Neutrophil (primary cell): ENCODE measurements at regions not wholly inside any gene's neighbourhood (a gene's known extent, or its start where the extent isn't known, plus 50 kb on each side); places are given as distances from the start of the nearest gene placed in this dataset.
"Not testable (repeated sequence)": the region's sequence is repeated elsewhere in the genome, so short reads cannot be mapped to it uniquely, and the experiment has no call there.

Experiments used
- H3K27ac ChIP-seq: fragments of 200-600 bp; sonication (generic); 2 replicates; pipeline ENCODE4 v1.5.1; 2016; ENCODE audit warnings: mild to moderate bottlenecking, moderate library complexity
- H3K27me3 ChIP-seq: fragments of 200-600 bp; sonication (generic); 2 replicates; pipeline ENCODE4 v1.6.0; 2016; ENCODE audit warnings: mild to moderate bottlenecking
- H3K36me3 ChIP-seq: fragments of 200-600 bp; sonication (generic); 2 replicates; pipeline ENCODE4 v1.5.1; 2017
- H3K4me1 ChIP-seq, 2 experiments: fragments of 200-600 bp in 1 of 2; sonication (generic) in 1 of 2; 1 replicate in 1 of 2; 2 replicates in 1 of 2; pipeline versions ENCODE4 v1.5.1 to v1.6.1; 2013 to 2016; ENCODE audit warnings: low read depth in 1 of 2, low read length in 1 of 2, mild to moderate bottlenecking in 1 of 2, moderate library complexity in 1 of 2; ENCODE audit not compliant: control insufficient read depth in 1 of 2, insufficient read depth in 1 of 2
- H3K4me3 ChIP-seq, 2 experiments: fragments of 200-600 bp in 1 of 2; sonication (generic) in 1 of 2; 1 replicate in 1 of 2; 2 replicates in 1 of 2; pipeline ENCODE4 v1.5.1; 2013 to 2016; ENCODE audit warnings: low read depth in 1 of 2, low read length in 1 of 2, mild to moderate bottlenecking in 1 of 2, moderate library complexity in 1 of 2
- H3K9me3 ChIP-seq: fragments of 200-600 bp; sonication (generic); 2 replicates; pipeline ENCODE4 v1.5.1; 2016
- TF ChIP-seq, protein P1 (sequence below): fragments of 200-600 bp; sonication (generic); IDR thresholded peaks from 2 replicates; pipeline ENCODE4 v1.5.1; 2016; ENCODE audit warnings: antibody characterized with exemption

DNA sequence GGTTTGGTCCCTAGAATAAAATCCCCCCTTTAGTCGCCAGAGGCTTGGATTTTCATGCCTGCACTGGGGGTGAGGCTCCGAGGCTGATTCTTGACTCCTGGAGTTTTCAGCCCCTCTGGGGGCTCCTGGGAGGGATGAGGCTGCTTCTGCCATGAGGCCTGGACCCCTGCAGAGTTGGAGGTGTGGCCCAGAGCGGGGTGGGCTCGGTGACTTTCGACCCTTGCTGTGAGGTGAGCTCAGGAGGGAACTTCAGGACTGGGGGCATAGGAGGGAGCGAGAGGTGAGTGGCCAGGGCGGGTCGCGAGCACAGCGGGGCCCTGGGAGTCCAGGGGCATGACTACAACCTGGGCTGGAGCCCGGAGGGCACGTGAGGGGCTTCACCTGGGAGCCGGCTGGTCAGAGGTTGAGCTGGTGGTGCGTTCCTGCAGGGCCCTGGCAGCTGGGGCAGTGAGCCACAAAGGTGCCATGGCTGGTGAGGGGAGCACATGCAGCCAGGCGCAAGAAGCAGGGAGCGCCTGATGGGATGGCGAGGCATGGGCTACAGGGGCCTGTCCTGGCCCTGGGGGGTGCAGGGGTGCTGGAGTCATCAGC is 168.2 kb downstream of the KIF26A start:
- Histone ChIP-seq H3K4me1 (no peaks in the 10 kb centered on the region), H3K4me3 (no peak overlapping the region), H3K27ac (no peak overlapping the region), H3K36me3 (no peaks in the 10 kb centered on the region), H3K9me3 (no peaks in the 10 kb centered on the region), H3K27me3 (no peaks in the 10 kb centered on the region)
- TF ChIP-seq, protein P1, sequence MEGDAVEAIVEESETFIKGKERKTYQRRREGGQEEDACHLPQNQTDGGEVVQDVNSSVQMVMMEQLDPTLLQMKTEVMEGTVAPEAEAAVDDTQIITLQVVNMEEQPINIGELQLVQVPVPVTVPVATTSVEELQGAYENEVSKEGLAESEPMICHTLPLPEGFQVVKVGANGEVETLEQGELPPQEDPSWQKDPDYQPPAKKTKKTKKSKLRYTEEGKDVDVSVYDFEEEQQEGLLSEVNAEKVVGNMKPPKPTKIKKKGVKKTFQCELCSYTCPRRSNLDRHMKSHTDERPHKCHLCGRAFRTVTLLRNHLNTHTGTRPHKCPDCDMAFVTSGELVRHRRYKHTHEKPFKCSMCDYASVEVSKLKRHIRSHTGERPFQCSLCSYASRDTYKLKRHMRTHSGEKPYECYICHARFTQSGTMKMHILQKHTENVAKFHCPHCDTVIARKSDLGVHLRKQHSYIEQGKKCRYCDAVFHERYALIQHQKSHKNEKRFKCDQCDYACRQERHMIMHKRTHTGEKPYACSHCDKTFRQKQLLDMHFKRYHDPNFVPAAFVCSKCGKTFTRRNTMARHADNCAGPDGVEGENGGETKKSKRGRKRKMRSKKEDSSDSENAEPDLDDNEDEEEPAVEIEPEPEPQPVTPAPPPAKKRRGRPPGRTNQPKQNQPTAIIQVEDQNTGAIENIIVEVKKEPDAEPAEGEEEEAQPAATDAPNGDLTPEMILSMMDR = no peak

DNA sequence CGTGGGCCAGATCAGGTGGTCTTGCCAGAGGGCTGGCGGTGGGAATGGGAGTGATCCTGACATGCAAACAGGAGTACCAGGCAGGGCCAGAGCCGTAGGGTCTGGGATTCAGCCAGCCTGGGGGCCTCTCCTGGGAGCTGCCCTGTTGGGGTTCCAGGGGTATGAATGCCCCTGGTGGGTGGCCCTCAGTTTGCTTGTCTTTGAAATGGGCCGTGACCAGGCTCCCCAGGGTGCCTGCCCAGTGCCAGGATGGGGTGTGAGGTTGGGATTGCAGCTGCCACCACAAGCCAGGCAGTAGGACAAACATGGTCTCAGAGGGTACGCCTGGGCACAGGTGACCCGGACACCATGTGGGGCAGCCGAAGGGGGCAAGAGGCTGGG is 168.8 kb downstream of the KIF26A start:
- Histone ChIP-seq H3K4me3 (no peak overlapping the region), H3K27me3 (no peaks in the 10 kb centered on the region), H3K4me1 (no peaks in the 10 kb centered on the region), H3K27ac (no peak overlapping the region), H3K36me3 (no peaks in the 10 kb centered on the region), H3K9me3 (no peaks in the 10 kb centered on the region)
- TF ChIP-seq, protein P1 = no peak

DNA sequence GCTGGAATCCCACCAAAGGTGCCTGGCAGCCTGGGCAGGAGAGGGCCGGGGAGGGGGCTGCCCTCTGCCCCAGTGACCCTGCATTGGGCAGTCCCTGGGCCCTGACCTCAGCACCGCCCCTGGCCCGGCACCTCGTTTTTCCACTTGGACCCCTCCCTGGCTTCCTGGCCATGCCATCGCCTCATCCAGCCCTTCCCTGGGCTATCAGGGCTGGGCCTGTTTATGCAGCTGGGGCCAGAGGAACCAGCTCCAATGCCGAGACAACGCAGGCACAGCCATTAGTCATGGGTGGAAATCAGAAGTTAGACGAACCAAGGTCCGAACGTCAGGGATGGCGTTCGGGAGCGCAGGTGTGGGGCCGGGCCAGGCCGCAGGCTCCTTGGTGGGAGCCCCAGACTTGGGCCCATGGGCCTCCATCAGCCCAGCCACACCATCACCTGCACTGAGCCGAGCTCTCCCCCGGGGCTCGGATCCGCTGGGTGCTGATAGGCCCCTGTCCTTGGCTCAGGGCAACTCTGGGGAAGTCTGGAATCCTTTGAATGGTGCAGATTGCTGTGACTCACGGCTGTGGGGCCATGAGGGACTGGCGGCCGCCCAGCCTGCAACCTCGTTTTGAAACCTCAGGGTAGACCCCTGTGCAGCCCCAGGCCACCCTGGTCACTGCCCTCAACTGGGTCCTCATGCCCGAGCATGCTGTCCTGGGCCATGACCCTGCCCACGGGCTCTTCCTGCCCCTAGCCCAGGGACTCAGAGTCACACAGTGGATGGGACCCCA is 169.4 kb downstream of the KIF26A start:
- Histone ChIP-seq H3K4me3 (no peak overlapping the region), H3K36me3 (no peaks in the 10 kb centered on the region), H3K27ac (no peak overlapping the region), H3K9me3 (no peaks in the 10 kb centered on the region), H3K27me3 (no peaks in the 10 kb centered on the region), H3K4me1 (no peaks in the 10 kb centered on the region)
- TF ChIP-seq, protein P1 = no peak

DNA sequence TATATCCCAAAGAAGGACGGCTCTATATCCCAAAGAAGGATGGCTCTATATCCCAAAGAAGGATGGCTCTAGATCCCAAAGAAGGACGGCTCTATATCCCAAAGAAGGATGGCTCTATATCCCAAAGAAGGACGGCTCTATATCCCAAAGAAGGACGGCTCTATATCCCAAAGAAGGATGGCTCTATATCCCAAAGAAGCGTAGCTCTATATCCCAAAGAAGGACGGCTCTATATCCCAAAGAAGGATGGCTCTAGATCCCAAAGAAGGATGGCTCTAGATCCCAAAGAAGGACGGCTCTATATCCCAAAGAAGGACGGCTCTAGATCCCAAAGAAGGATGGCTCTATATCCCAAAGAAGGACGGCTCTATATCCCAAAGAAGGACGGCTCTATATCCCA is 170.1 kb downstream of the KIF26A start:
- H3K27ac ChIP-seq, H3K36me3 ChIP-seq, H3K27me3 ChIP-seq, H3K4me3 ChIP-seq, H3K4me1 ChIP-seq, H3K9me3 ChIP-seq: not testable (repeated sequence)

DNA sequence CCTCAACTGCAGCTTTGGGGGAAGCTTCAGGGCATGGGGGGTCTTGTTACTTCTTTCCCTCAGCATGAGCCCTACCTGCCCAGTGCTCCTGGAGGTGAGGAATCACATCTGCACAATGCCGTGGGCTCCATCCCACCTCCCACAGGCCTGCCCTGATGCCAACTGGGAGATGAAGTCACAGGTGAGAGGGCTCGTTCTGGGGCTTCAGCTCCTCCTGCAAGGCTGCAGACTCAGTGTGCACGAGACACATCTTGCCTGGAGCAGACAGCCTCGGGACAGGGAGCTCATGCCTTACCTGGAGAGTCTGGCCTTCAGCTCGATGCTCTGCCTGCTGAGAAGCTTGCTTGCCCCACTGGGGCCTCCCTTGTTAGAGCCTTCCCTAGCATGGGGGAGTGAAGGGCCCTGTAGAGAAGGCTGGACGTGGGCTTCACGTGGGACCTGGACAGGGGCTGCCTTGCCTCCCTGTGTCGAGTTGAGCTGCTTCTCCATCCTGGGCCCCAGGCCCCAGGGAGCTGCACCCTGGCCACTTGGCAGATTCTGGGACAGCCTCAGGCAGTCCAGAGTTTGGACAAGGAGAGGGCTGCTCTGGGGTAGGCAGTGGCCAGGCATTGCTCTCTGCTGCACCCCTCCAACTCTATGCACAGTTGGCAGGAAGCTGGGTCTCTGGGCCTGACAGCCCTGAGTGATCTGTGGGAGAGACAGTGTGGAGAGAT is 171.4 kb downstream of the KIF26A start:
- no peaks in the 10 kb centered on the region for H3K27me3 ChIP-seq
- TF ChIP-seq, protein P1 = no peak
- H3K36me3 ChIP-seq = no peaks in the 10 kb centered on the region
- H3K27ac ChIP-seq = no peak overlapping the region
- no peaks in the 10 kb centered on the region for H3K4me1 ChIP-seq
- no peak overlapping the region for H3K4me3 ChIP-seq
- no peaks in the 10 kb centered on the region for H3K9me3 ChIP-seq

DNA sequence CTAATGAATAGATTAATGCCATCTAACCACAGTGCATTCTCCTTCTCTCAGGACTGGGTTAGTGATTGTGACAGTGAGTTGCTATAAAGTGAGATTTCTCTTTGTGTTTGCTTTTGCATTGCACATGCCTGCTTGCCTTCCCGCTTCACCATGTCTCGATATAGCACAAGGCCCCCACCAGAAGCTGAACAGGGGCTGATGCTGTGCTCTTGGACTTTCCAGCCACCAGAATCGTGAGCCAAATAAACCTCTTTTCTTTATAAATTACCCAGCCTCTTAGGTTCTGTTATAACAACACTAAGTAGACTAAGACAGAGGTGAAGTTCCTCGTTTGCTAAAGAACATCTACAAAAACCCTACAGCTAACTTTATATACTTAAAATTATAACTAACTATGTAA is 173.0 kb downstream of the KIF26A start:
- no peak overlapping the region for H3K4me3 ChIP-seq
- no peak overlapping the region for H3K27ac ChIP-seq
- TF ChIP-seq, protein P1 = no peak
- H3K4me1 ChIP-seq = no peaks in the 10 kb centered on the region
- H3K36me3 ChIP-seq = no peaks in the 10 kb centered on the region
- no peaks in the 10 kb centered on the region for H3K27me3 ChIP-seq
- H3K9me3 ChIP-seq = no peaks in the 10 kb centered on the region
